ENCODE measurements at regions not wholly inside any gene's neighbourhood (a gene's known extent, or its start where the extent isn't known, plus 50 kb on each side); places are given as distances from the start of the nearest gene placed in this dataset.
A peak's percentile ranks its signal among the peaks of the same experiment; 100 is the strongest.

- Histone ChIP-seq H3K36me3 (ENCODE audit: insufficient read depth, low read length) (no peaks in the 10 kb centered on the region), H3K4me2 (ENCODE audit: insufficient read depth, low read length) (no peak overlapping the region), H3K79me2 (ENCODE audit: insufficient read depth, low read length) (no peaks in the 10 kb centered on the region), H4K20me1 (ENCODE audit: insufficient read depth, low read length) (no peaks in the 10 kb centered on the region), H3K4me3 (ENCODE audit: insufficient read depth, low read length) (no peak overlapping the region), H3K27ac (ENCODE audit: low read depth, low read length) (no peak overlapping the region), H3K27me3 (ENCODE audit: insufficient read depth, low read length) (no peaks in the 10 kb centered on the region), H3K4me1 (ENCODE audit: insufficient read depth, low read length) (peaks cover 15% of the 10 kb centered on the region), H3K9me3 (ENCODE audit: low read depth, low read length) (no peaks in the 10 kb centered on the region), H2AFZ (ENCODE audit: low read length) (no peak overlapping the region)
- no peak for TF ChIP-seq CTCF (IDR thresholded peaks at IDR 0.05; ENCODE audit: extremely low read depth, low read depth, low read length)
- DNase-seq (ENCODE audit: insufficient read length, low spot score, missing footprints): no peak
Observed at GRCh38 chr16:17776465-17776864, 305.7 kb upstream of the XYLT1 start.

GRCh38 chr16:17775061-17775460 lies 304.3 kb upstream of the XYLT1 start:
- Histone ChIP-seq H3K4me1 (ENCODE audit: insufficient read depth, low read length) (peaks cover 15% of the 10 kb centered on the region), H4K20me1 (ENCODE audit: insufficient read depth, low read length) (no peaks in the 10 kb centered on the region), H3K9me3 (ENCODE audit: low read depth, low read length) (no peaks in the 10 kb centered on the region), H3K27me3 (ENCODE audit: insufficient read depth, low read length) (no peaks in the 10 kb centered on the region), H3K27ac (ENCODE audit: low read depth, low read length) (no peak overlapping the region), H3K4me3 (ENCODE audit: insufficient read depth, low read length) (no peak overlapping the region), H3K79me2 (ENCODE audit: insufficient read depth, low read length) (no peaks in the 10 kb centered on the region), H3K36me3 (ENCODE audit: insufficient read depth, low read length) (no peaks in the 10 kb centered on the region), H2AFZ (ENCODE audit: low read length) (no peak overlapping the region), H3K4me2 (ENCODE audit: insufficient read depth, low read length) (no peak overlapping the region)
- TF ChIP-seq CTCF (IDR thresholded peaks at IDR 0.05; ENCODE audit: extremely low read depth, low read depth, low read length): no peak
- no peak for DNase-seq (ENCODE audit: insufficient read length, low spot score, missing footprints)

- Histone ChIP-seq H3K4me3 (ENCODE audit: insufficient read depth, low read length) (no peak overlapping the region), H3K4me1 (ENCODE audit: insufficient read depth, low read length) (peaks cover 19% of the 10 kb centered on the region), H4K20me1 (ENCODE audit: insufficient read depth, low read length) (no peaks in the 10 kb centered on the region), H3K36me3 (ENCODE audit: insufficient read depth, low read length) (no peaks in the 10 kb centered on the region), H3K27me3 (ENCODE audit: insufficient read depth, low read length) (no peaks in the 10 kb centered on the region), H2AFZ (ENCODE audit: low read length) (no peak overlapping the region), H3K4me2 (ENCODE audit: insufficient read depth, low read length) (no peak overlapping the region), H3K9me3 (ENCODE audit: low read depth, low read length) (no peaks in the 10 kb centered on the region), H3K79me2 (ENCODE audit: insufficient read depth, low read length) (no peaks in the 10 kb centered on the region), H3K27ac (ENCODE audit: low read depth, low read length) (no peak overlapping the region)
- no peak for TF ChIP-seq CTCF (IDR thresholded peaks at IDR 0.05; ENCODE audit: extremely low read depth, low read depth, low read length)
- peak; percentile 61 for DNase-seq (ENCODE audit: insufficient read length, low spot score, missing footprints)
Observed at GRCh38 chr16:17773698-17774101, 302.9 kb upstream of the XYLT1 start.

- H3K27ac ChIP-seq (ENCODE audit: low read depth, low read length): no peak overlapping the region
- no peaks in the 10 kb centered on the region for H3K79me2 ChIP-seq (ENCODE audit: insufficient read depth, low read length)
- no peak overlapping the region for H3K4me2 ChIP-seq (ENCODE audit: insufficient read depth, low read length)
- H3K27me3 ChIP-seq (ENCODE audit: insufficient read depth, low read length): no peaks in the 10 kb centered on the region
- H4K20me1 ChIP-seq (ENCODE audit: insufficient read depth, low read length): no peaks in the 10 kb centered on the region
- H3K9me3 ChIP-seq (ENCODE audit: low read depth, low read length): no peaks in the 10 kb centered on the region
- H3K4me1 ChIP-seq (ENCODE audit: insufficient read depth, low read length): peaks cover 16% of the 10 kb centered on the region
- H2AFZ ChIP-seq (ENCODE audit: low read length): no peak overlapping the region
- DNase-seq (ENCODE audit: insufficient read length, low spot score, missing footprints): no peak
- no peak for TF ChIP-seq CTCF (IDR thresholded peaks at IDR 0.05; ENCODE audit: extremely low read depth, low read depth, low read length)
- H3K36me3 ChIP-seq (ENCODE audit: insufficient read depth, low read length): no peaks in the 10 kb centered on the region
- H3K4me3 ChIP-seq (ENCODE audit: insufficient read depth, low read length): no peak overlapping the region
Observed at GRCh38 chr16:17770104-17770503, 299.3 kb upstream of the XYLT1 start.

Measured in osteoblast (primary cell).